GM18861 (cell line): ENCODE measurements at regions not wholly inside any gene's neighbourhood (a gene's known extent, or its start where the extent isn't known, plus 50 kb on each side); places are given as distances from the start of the nearest gene placed in this dataset.

Experiments used
- ATAC-seq: cut with Tn5 transposase; IDR thresholded peaks from one replicate; pipeline ENCODE4 v1.9.1; 2021; ENCODE audit not compliant: unreplicated experiment

DNA sequence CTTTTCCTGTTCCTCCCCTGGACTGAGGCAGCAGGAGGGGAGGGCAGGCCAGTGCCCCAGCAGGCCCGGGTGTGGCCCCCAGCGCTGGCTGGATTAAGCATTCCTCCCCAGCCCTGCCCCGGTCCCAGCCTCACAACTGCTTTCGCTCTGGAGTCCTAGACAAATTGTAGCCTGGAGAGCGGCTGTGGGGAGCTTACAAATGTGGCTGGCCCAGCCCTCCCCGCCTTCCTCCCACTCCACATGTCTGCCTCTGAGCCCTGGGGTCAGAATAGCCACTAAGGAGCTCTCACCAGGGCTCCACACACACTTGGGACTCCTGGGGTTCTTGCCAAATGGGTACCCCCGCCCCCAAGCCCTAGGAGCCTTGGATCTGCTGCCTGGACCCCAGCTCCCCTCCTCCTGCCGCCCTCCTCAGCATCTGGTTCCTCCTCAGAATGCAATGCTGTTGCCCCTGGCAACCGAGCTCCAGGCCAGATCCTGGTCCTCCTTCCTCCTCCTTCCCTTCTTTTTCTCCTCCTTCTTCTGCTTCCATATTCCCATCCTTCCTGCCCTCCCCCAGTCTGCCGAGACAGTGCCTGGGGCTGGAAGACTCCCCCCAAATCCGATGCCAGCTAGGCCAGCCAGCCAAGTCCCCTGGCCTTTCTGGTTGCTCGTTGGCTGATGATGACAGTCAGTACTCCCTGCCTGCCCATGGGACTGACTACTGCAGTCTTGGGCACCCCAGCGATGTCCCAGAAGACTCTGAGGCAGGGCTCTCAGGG lies 91.1 kb downstream of the LINGO1 start:
- ATAC-seq, result no peak

DNA sequence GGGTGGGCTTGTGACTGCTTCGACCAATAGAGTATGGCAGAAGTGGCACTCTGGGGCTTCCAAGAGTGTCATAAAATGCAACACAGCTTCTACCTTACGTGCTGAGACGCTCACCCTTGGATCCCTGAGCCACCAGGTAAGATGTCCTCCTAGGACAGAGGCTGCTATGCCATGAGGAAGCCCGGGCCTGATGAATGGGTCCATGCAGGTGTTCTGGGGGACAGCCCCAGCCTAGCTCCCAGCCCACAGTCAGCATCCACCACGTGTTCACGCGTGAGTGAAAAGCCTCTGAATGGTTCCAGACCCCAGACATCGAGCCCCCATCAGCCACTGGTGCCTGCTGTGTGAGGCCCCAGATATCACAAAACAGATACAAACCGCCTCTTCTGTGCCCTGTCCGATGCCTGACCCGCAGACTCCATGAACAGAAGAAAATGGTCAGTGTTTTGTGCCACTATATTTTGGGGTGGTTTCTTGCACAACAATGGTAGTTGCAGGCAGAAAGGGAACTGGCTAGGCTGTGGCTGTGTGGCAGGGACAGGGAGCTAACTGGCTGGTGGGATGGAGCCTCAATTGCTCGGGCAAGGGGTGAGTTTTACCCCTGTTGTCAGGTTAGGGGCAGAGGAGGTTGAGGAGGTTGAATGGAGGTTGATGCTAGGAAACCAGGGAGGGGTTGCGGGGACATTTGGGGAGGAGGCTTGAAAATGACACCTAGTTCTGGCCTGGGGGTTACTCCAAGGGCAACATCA lies 92.2 kb downstream of the LINGO1 start:
- ATAC-seq, result no peak

DNA sequence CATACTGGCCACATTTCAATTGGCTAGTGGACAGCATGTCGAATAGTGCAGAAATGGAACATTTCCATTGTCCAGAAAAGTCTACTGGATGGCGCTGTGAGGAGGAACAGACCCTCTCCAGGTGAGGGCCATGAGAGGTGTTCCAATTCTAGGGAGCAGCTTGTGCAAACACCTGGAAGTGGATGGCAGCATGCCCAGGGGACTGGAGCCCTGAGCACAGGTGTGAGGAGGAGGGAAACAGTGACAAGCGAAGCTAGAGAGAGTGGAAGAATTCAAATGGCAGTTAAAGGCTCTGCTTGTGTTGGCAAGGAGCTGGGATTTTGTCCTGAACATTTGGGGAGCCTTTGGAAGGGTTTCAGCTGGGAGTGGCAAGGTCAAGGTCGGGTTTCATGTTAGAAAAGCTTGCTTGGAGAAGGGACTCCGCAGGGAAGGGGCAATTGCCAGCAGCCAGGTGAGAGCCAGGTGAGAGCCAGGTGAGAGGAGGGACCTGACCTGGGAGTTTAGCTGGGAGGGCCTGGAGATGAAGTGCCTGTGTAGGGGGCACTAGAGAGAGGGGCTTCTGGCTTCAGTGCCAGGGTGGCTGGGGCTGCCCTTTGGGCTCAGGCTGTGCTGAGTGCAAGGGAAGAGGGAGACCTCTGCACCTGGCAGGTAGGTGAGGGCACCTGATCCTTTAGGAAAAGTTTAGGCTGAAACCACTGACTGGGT lies 93.8 kb downstream of the LINGO1 start:
- no peak for ATAC-seq

DNA sequence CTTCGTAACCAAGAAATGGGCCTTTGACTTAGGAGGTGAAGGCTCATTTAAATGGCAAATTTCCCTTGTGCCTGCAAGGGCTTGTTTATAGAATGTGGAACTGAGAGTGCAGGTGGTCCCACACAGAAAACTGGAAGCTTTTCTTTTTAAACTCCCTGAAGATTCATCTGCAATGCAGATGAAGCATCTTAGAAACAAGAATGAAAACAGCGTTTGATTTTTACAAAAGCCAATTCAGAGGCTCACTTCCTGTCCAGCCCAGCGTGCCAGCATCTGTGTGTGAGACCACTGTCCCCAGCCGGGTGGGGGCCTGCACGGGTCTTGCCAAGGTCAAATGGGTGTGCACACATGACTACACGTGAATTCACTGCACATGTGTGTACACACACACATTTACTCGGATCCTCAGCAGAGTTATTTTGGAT lies 94.7 kb downstream of the LINGO1 start:
- ATAC-seq, result peak; percentile 82

DNA sequence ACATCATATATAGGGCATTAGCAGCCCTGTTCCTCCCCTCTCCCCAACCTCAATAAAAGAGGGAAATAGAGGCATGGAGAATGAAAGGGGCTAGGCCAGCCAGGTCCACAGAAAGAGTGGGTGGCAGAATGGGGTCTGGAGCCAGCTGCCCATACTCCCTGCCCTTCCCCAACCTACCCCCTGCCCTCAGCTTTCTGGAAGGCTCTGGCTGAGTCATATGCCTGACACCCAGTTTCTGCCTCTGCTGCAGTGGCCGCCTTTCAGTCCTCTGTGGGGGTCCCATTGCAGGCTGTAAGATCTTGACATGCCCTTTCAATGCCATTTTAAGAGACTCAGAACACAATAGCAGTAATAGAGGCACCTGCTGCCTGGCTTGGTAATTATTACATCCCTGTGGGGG lies 95.7 kb downstream of the LINGO1 start:
- no peak for ATAC-seq

- no peak for ATAC-seq
Measured at GRCh38 chr15:77535845-77536244, 96.9 kb downstream of the LINGO1 start.
